PC-3 (cell line): ENCODE measurements at regions not wholly inside any gene's neighbourhood (a gene's known extent, or its start where the extent isn't known, plus 50 kb on each side); places are given as distances from the start of the nearest gene placed in this dataset.

Experiments
- ATAC-seq: fragments of 200-7000 bp; cut with Tn5 transposase; 2 replicates; pipeline ENCODE4 v1.9.1; 2020; ENCODE audit warnings: mild to moderate bottlenecking, moderate library complexity
- BruUV-seq: library from RNA; stranded (reverse); fragments of 400-500 nt; replicated peaks from 2 replicates; lab custom pipeline; 2021; lab: Mats Ljungman, UMichigan
- CTCF ChIA-PET: fragments of 300-600 bp; sonication (Branson Sonifier 250); formaldehyde crosslinking; loops from one replicate; lab custom pipeline; 2022; ENCODE audit warnings: antibody characterized with exemption; lab: Charles Lee
- POLR2A ChIA-PET: fragments of 300-600 bp; sonication (Branson Sonifier 250); formaldehyde crosslinking; loops from one replicate; lab custom pipeline; 2022; ENCODE audit warnings: antibody characterized with exemption; ENCODE audit not compliant: unreplicated experiment; lab: Charles Lee
- DNase-seq: peaks from one replicate; pipeline ENCODE4 v3.0.0-alpha.2; 2015
- H2AFZ ChIP-seq: fragments of 300-600 bp; sonication (generic); 2 replicates; pipeline ENCODE4 v1.6.0; 2016; ENCODE audit warnings: antibody characterized with exemption, low read length
- H3F3A ChIP-seq: fragments of 300-600 bp; sonication (generic); one replicate; pipeline ENCODE4 v1.6.0; 2017; ENCODE audit warnings: antibody characterized with exemption, low read length, control low read depth, mild to moderate bottlenecking; ENCODE audit not compliant: unreplicated experiment
- H3K27ac ChIP-seq: fragments of 300-600 bp; sonication (generic); 2 replicates; pipeline ENCODE4 v1.5.1; 2016; ENCODE audit warnings: mild to moderate bottlenecking, low read length
- H3K27me3 ChIP-seq: fragments of 300-600 bp; sonication (generic); 2 replicates; pipeline ENCODE4 v1.6.1; 2016; ENCODE audit warnings: low read length, mixed read lengths
- H3K36me3 ChIP-seq: fragments of 300-600 bp; sonication (generic); 2 replicates; pipeline ENCODE4 v1.6.1; 2016; ENCODE audit warnings: low read depth, mixed run types, low read length, mixed read lengths
- H3K4me1 ChIP-seq: fragments of 300-600 bp; sonication (generic); 2 replicates; pipeline ENCODE4 v1.5.1; 2016; ENCODE audit warnings: low read length; ENCODE audit not compliant: insufficient read depth
- H3K4me2 ChIP-seq: fragments of 300-600 bp; sonication (generic); 2 replicates; pipeline ENCODE4 v1.6.0; 2016; ENCODE audit warnings: low read length
- H3K4me3 ChIP-seq: fragments of 300-600 bp; sonication (generic); 2 replicates; pipeline ENCODE4 v1.5.1; 2016; ENCODE audit warnings: mild to moderate bottlenecking, low read length, mixed read lengths
- H3K79me2 ChIP-seq: fragments of 300-600 bp; sonication (generic); 2 replicates; pipeline ENCODE4 v1.6.1; 2017; ENCODE audit warnings: low read length, mixed read lengths
- H3K9ac ChIP-seq: fragments of 300-600 bp; sonication (generic); 2 replicates; pipeline ENCODE4 v1.6.0; 2016; ENCODE audit warnings: mild to moderate bottlenecking, low read length
- H3K9me2 ChIP-seq: fragments of 300-600 bp; sonication (generic); replicated peaks from 2 replicates; pipeline ENCODE4 v1.6.1; 2016; ENCODE audit warnings: mixed run types, low read length, mixed read lengths
- H3K9me3 ChIP-seq: fragments of 300-600 bp; sonication (generic); 2 replicates; pipeline ENCODE4 v1.6.1; 2016; ENCODE audit warnings: low read length, mixed read lengths
- H4K20me1 ChIP-seq: fragments of 300-600 bp; sonication (generic); 2 replicates; pipeline ENCODE4 v1.6.1; 2016; ENCODE audit warnings: low read length, mixed read lengths
- CTCF ChIP-seq: fragments of 300-600 bp; sonication (generic); conservative IDR thresholded peaks from 2 replicates; pipeline ENCODE4 v1.5.1; 2017; ENCODE audit warnings: antibody characterized with exemption, low read depth, mild to moderate bottlenecking, low read length
- EZH2 ChIP-seq: fragments of 300-600 bp; sonication (generic); IDR thresholded peaks from one replicate; pipeline ENCODE4 v1.6.1; 2017; ENCODE audit warnings: antibody characterized with exemption, mild to moderate bottlenecking, low read length; ENCODE audit not compliant: unreplicated experiment
- EZH2phosphoT487 ChIP-seq: fragments of 300-600 bp; sonication (generic); IDR thresholded peaks from 2 replicates; pipeline ENCODE4 v1.6.1; 2018; ENCODE audit warnings: mild to moderate bottlenecking, antibody characterized with exemption, low read length, borderline replicate concordance
- intact Hi-C: fragments of 100-400 bp; cut with micrococcal nuclease; formaldehyde crosslinking; loops from 2 replicates; pipeline ENCODE4 v1.9.0; 2023

GRCh38 chr3:176428552-176428951, 768.7 kb downstream of the TBL1XR1 start:
- no TSS peak for BruUV-seq
- H3K4me1 ChIP-seq = no peaks in the 10 kb centered on the region
- intact Hi-C loops = loop anchor here (10.0 kb wide), 1 partner anchor 1564 kb away; no protein-coding TSS in a partner anchor
- CTCF ChIA-PET = no interaction called here
- no peaks in the 10 kb centered on the region for H3K79me2 ChIP-seq
- H3K9ac ChIP-seq = no peak overlapping the region
- no peaks in the 10 kb centered on the region for H3F3A ChIP-seq
- H2AFZ ChIP-seq = no peak overlapping the region
- no peak overlapping the region for H3K4me2 ChIP-seq
- no peak for ATAC-seq
- no peak overlapping the region for H3K4me3 ChIP-seq
- no peaks in the 10 kb centered on the region for H3K9me2 ChIP-seq
- no peaks in the 10 kb centered on the region for H4K20me1 ChIP-seq
- DNase-seq = no peak
- TF ChIP-seq CTCF = no peak
- TF ChIP-seq EZH2phosphoT487 = no peak
- no peak for TF ChIP-seq EZH2
- POLR2A ChIA-PET = no interaction called here
- H3K9me3 ChIP-seq = no peaks in the 10 kb centered on the region
- H3K27ac ChIP-seq = no peak overlapping the region
- H3K36me3 ChIP-seq = no peaks in the 10 kb centered on the region
- H3K27me3 ChIP-seq = no peaks in the 10 kb centered on the region

GRCh38 chr3:176426371-176426770, 770.9 kb downstream of the TBL1XR1 start:
- CTCF ChIA-PET = no interaction called here

GRCh38 chr3:176416870-176417269, 780.4 kb downstream of the TBL1XR1 start:
- H3K79me2 ChIP-seq = no peaks in the 10 kb centered on the region
- no peak for ATAC-seq
- H3K4me2 ChIP-seq = no peak overlapping the region
- no peak for TF ChIP-seq EZH2phosphoT487
- no peak for TF ChIP-seq CTCF
- no peaks in the 10 kb centered on the region for H3K4me1 ChIP-seq
- H2AFZ ChIP-seq = no peak overlapping the region
- H3K27ac ChIP-seq = no peak overlapping the region
- no peak overlapping the region for H3K9ac ChIP-seq
- intact Hi-C loops = no loop called here
- H3K4me3 ChIP-seq = no peak overlapping the region
- no peaks in the 10 kb centered on the region for H3K27me3 ChIP-seq
- no peak for DNase-seq
- H4K20me1 ChIP-seq = no peaks in the 10 kb centered on the region
- H3F3A ChIP-seq = no peaks in the 10 kb centered on the region
- no peaks in the 10 kb centered on the region for H3K9me3 ChIP-seq
- H3K36me3 ChIP-seq = no peaks in the 10 kb centered on the region
- H3K9me2 ChIP-seq = no peaks in the 10 kb centered on the region
- ChIA-PET POLR2A (no interaction called here), CTCF (no interaction called here)
- no TSS peak for BruUV-seq

More at GRCh38 chr3:176426371-176426770, 770.9 kb downstream of the TBL1XR1 start:
- no peak overlapping the region for H3K27ac ChIP-seq
- POLR2A ChIA-PET = no interaction called here
- no peaks in the 10 kb centered on the region for H3K4me1 ChIP-seq
- H2AFZ ChIP-seq = no peak overlapping the region
- intact Hi-C loops = loop anchor here (10.0 kb wide), 1 partner anchor 1562 kb away; no protein-coding TSS in a partner anchor
- no peak for DNase-seq
- no peaks in the 10 kb centered on the region for H3F3A ChIP-seq
- H3K9ac ChIP-seq = no peak overlapping the region
- no peaks in the 10 kb centered on the region for H3K79me2 ChIP-seq
- H3K9me2 ChIP-seq = no peaks in the 10 kb centered on the region
- no peak overlapping the region for H3K4me3 ChIP-seq
- H3K36me3 ChIP-seq = no peaks in the 10 kb centered on the region
- no peak for TF ChIP-seq CTCF
- TF ChIP-seq EZH2phosphoT487 = no peak
- no peaks in the 10 kb centered on the region for H3K9me3 ChIP-seq
- H4K20me1 ChIP-seq = no peaks in the 10 kb centered on the region
- no TSS peak for BruUV-seq
- no peaks in the 10 kb centered on the region for H3K27me3 ChIP-seq
- no peak overlapping the region for H3K4me2 ChIP-seq
- ATAC-seq = no peak
